ENCODE measurements at regions not wholly inside any gene's neighbourhood (a gene's known extent, or its start where the extent isn't known, plus 50 kb on each side); places are given as distances from the start of the nearest gene placed in this dataset.

DNA sequence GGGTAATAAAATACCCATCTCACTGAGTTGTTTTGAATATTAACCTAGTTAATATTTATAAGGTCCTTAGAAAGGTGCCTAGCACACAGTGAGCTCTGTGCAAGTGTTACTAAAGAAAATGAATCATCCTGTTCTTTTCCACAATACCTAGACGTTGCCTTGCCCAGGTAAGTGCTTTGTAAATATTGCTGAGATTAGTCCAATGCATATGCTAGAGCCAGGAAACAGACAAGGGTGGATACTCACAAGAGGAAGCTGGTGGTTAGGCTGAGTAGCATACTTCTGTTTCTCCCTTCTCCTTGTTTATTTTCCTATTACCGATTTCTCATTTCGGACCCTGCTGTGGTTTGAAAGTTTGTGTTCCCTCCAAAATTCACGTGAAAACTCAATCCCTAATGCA, 58.1 kb upstream of the BARX2 start:
- TF ChIP-seq, protein P1, sequence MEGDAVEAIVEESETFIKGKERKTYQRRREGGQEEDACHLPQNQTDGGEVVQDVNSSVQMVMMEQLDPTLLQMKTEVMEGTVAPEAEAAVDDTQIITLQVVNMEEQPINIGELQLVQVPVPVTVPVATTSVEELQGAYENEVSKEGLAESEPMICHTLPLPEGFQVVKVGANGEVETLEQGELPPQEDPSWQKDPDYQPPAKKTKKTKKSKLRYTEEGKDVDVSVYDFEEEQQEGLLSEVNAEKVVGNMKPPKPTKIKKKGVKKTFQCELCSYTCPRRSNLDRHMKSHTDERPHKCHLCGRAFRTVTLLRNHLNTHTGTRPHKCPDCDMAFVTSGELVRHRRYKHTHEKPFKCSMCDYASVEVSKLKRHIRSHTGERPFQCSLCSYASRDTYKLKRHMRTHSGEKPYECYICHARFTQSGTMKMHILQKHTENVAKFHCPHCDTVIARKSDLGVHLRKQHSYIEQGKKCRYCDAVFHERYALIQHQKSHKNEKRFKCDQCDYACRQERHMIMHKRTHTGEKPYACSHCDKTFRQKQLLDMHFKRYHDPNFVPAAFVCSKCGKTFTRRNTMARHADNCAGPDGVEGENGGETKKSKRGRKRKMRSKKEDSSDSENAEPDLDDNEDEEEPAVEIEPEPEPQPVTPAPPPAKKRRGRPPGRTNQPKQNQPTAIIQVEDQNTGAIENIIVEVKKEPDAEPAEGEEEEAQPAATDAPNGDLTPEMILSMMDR (IDR thresholded peaks at IDR 0.05; ENCODE audit: low read depth, low read length, poor library complexity, severe bottlenecking), result no peak
- no peak for TF ChIP-seq EZH2phosphoT487 (IDR thresholded peaks at IDR 0.05; ENCODE audit: borderline replicate concordance, low read length)
